Endothelial cell of umbilical vein (primary cell): ENCODE measurements at regions not wholly inside any gene's neighbourhood (a gene's known extent, or its start where the extent isn't known, plus 50 kb on each side); places are given as distances from the start of the nearest gene placed in this dataset.

Experiments
- BruUV-seq: library from RNA; stranded (reverse); fragments of 400-500 nt; replicated peaks from 2 replicates; lab custom pipeline; 2021; lab: Mats Ljungman, UMichigan
- CTCF ChIA-PET: fragments of 300-600, 350-600 bp; sonication (Branson Sonifier 250); formaldehyde crosslinking; loops from one replicate; lab custom pipeline; 2021; ENCODE audit warnings: antibody characterized with exemption, inconsistent platforms; lab: Charles Lee
- POLR2A ChIA-PET: fragments of 300-600, 350-600 bp; sonication (Branson Sonifier 250); formaldehyde crosslinking; loops from one replicate; lab custom pipeline; 2021; ENCODE audit warnings: antibody characterized with exemption, inconsistent platforms; lab: Charles Lee
- DNase-seq: peaks from one replicate; pipeline ENCODE4 v3.0.0-alpha.2; 2011; ENCODE audit warnings: low read depth, low spot score
- FAIRE-seq: peaks from 2 replicates; lab custom pipeline; 2011; peaks lifted over from hg19 to GRCh38; lab: Jason Lieb, UNC
- H2AFZ ChIP-seq: 2 replicates; pipeline ENCODE4 v1.6.0; 2012; ENCODE audit warnings: low read depth, low read length, control low read depth, inconsistent platforms
- H3K27ac ChIP-seq: 2 replicates; pipeline ENCODE4 v1.5.1; 2011; ENCODE audit warnings: low read depth, mild to moderate bottlenecking, control low read depth, low read length, moderate library complexity; ENCODE audit not compliant: insufficient read depth
- H3K27me3 ChIP-seq, 2 experiments: 2 replicates each; pipeline versions ENCODE4 v1.6.0 to v1.6.1; 2011; ENCODE audit warnings: low read length in 2 of 2, mixed read lengths in 1 of 2; ENCODE audit not compliant: control insufficient read depth in 2 of 2, insufficient read depth in 2 of 2
- H3K36me3 ChIP-seq, 2 experiments: 2 replicates in 1 of 2; 3 replicates in 1 of 2; pipeline ENCODE4 v1.5.1; 2011; ENCODE audit warnings: low read length in 2 of 2, mild to moderate bottlenecking in 1 of 2, moderate library complexity in 1 of 2; ENCODE audit not compliant: control insufficient read depth in 2 of 2, insufficient read depth in 2 of 2; ENCODE audit errors: extremely low read depth in 1 of 2
- H3K4me1 ChIP-seq: 3 replicates; pipeline ENCODE4 v1.5.1; 2011; ENCODE audit warnings: mild to moderate bottlenecking, low read length; ENCODE audit not compliant: control insufficient read depth, insufficient read depth; ENCODE audit errors: extremely low read depth
- H3K4me2 ChIP-seq: 2 replicates; pipeline ENCODE4 v1.6.1; 2011; ENCODE audit warnings: low read length, control low read depth, mixed read lengths; ENCODE audit not compliant: insufficient read depth
- H3K4me3 ChIP-seq, 3 experiments: fragments of 200-600 bp in 1 of 3; sonication (generic), shearing (Covaris generic) in 1 of 3; replicated peaks in 1 of 3; 2 replicates each; pipeline ENCODE4 v1.5.1; 2011 to 2016; ENCODE audit warnings: control low read depth in 3 of 3, low read length in 3 of 3, mild to moderate bottlenecking in 2 of 3, inconsistent platforms in 1 of 3, low read depth in 1 of 3, moderate library complexity in 1 of 3; ENCODE audit not compliant: insufficient read depth in 1 of 3
- H3K79me2 ChIP-seq: 2 replicates; pipeline ENCODE4 v1.6.0; 2012; ENCODE audit warnings: low read length, inconsistent platforms; ENCODE audit not compliant: control insufficient read depth, insufficient read depth
- H3K9ac ChIP-seq: replicated peaks from 2 replicates; pipeline ENCODE3; 2011; ENCODE audit warnings: low read length, control low read depth; ENCODE audit not compliant: insufficient read depth; ENCODE audit errors: extremely low read depth
- H3K9me1 ChIP-seq: replicated peaks from 3 replicates; pipeline ENCODE4 v1.6.0; 2011; ENCODE audit warnings: mild to moderate bottlenecking, low read length; ENCODE audit not compliant: control insufficient read depth, insufficient read depth; ENCODE audit errors: extremely low read depth
- H3K9me3 ChIP-seq: replicated peaks from 2 replicates; pipeline ENCODE4 v1.5.1; 2012; ENCODE audit warnings: low read length, inconsistent platforms; ENCODE audit not compliant: control insufficient read depth, insufficient read depth
- H4K20me1 ChIP-seq: replicated peaks from 2 replicates; pipeline ENCODE3; 2011; ENCODE audit warnings: mild to moderate bottlenecking, low read length; ENCODE audit not compliant: control insufficient read depth, insufficient read depth; ENCODE audit errors: extremely low read depth
- CTCF ChIP-seq, 2 donors: IDR thresholded peaks; 1 replicate in 1 of 2; 2 replicates in 1 of 2; pipeline ENCODE4 v1.5.1; 2011; ENCODE audit warnings: low read length in 2 of 2, mild to moderate bottlenecking in 2 of 2, moderate library complexity in 2 of 2, control low read depth in 1 of 2, inconsistent platforms in 1 of 2, low read depth in 1 of 2; ENCODE audit not compliant: insufficient read depth in 1 of 2; ENCODE audit errors: extremely low read depth in 1 of 2
- EZH2 ChIP-seq: IDR thresholded peaks from 2 replicates; pipeline ENCODE4 v1.6.1; 2012; ENCODE audit warnings: borderline replicate concordance, low read depth, mild to moderate bottlenecking, moderate library complexity, low read length, inconsistent platforms; ENCODE audit not compliant: severe bottlenecking
- FOS ChIP-seq: IDR thresholded peaks from 2 replicates; pipeline ENCODE4 v1.6.1; 2011; ENCODE audit warnings: mild to moderate bottlenecking, low read length, moderate library complexity, borderline replicate concordance; ENCODE audit not compliant: insufficient read depth
- JUN ChIP-seq: IDR thresholded peaks from 2 replicates; pipeline ENCODE4 v1.6.1; 2011; ENCODE audit warnings: borderline replicate concordance, low read depth; ENCODE audit not compliant: insufficient read length, insufficient read depth
- MYC ChIP-seq: IDR thresholded peaks from one replicate; pipeline ENCODE4 v1.6.1; 2011; ENCODE audit warnings: mild to moderate bottlenecking, low read depth, low read length
- POLR2A ChIP-seq: IDR thresholded peaks from 2 replicates; pipeline ENCODE4 v1.6.1; 2012; ENCODE audit warnings: low read depth, mild to moderate bottlenecking, control low read depth, low read length
- POLR2AphosphoS5 ChIP-seq: IDR thresholded peaks from 2 replicates; pipeline ENCODE4 v1.6.1; 2012; ENCODE audit warnings: low read depth, mild to moderate bottlenecking, control low read depth, low read length, moderate library complexity; ENCODE audit not compliant: insufficient read depth
- dilution Hi-C: fragments of 300-500 bp; cut with MboI; formaldehyde crosslinking; loops from one replicate; pipeline ENCODE4 v1.15.0; 2019; ENCODE audit warnings: low sequenced_read_pairs; ENCODE audit not compliant: extremely low pct_ligation_motif_present
- intact Hi-C: fragments of 100-400 bp; cut with micrococcal nuclease; formaldehyde crosslinking; loops from one replicate; pipeline ENCODE4 v1.10.0; 2022
- TF ChIP-seq, protein P1 (sequence below): IDR thresholded peaks from 2 replicates; pipeline ENCODE4 v1.6.1; 2011; ENCODE audit not compliant: insufficient read depth, insufficient read length

- FAIRE-seq (no peak), DNase-seq (peak; percentile 45)
- no peak overlapping the region for H3K4me3 ChIP-seq
- H3K9ac ChIP-seq: no peak overlapping the region
- dilution Hi-C loops: no loop called here
- H3K4me2 ChIP-seq: no peak overlapping the region
- peaks cover 11% of the 10 kb centered on the region for H3K79me2 ChIP-seq
- H3K27ac ChIP-seq: no peak overlapping the region
- intact Hi-C loops: loop anchor here (5.0 kb wide), 1 partner anchor 202 kb away; no protein-coding TSS in a partner anchor
- TF ChIP-seq FOS: peak; percentile 33
- no peak for TF ChIP-seq JUN
- no peaks in the 10 kb centered on the region for H3K4me1 ChIP-seq
- no TSS peak for BruUV-seq
- no peak overlapping the region for H2AFZ ChIP-seq
- no peaks in the 10 kb centered on the region for H4K20me1 ChIP-seq
- H3K9me1 ChIP-seq: no peaks in the 10 kb centered on the region
- no peaks in the 10 kb centered on the region for H3K27me3 ChIP-seq
- no peaks in the 10 kb centered on the region for H3K9me3 ChIP-seq
- ChIA-PET POLR2A (no interaction called here), CTCF (interaction anchor here (0.6 to 1.7 kb wide), 5 partner anchors 9 to 151 kb away, joined by 3 to 7 read pairs (median 3); no protein-coding TSS in a partner anchor)
- H3K36me3 ChIP-seq: no peaks in the 10 kb centered on the region
Observed at GRCh38 chr9:21584890-21585289, 102.8 kb upstream of the IFNE start.

- no peak overlapping the region for H3K4me2 ChIP-seq
- no TSS peak for BruUV-seq
- no peaks in the 10 kb centered on the region for H3K27me3 ChIP-seq
- no peaks in the 10 kb centered on the region for H3K9me3 ChIP-seq
- H4K20me1 ChIP-seq: no peaks in the 10 kb centered on the region
- no peak overlapping the region for H3K4me3 ChIP-seq
- no peak overlapping the region for H3K9ac ChIP-seq
- H3K4me1 ChIP-seq: peaks cover 5% of the 10 kb centered on the region
- no peak for TF ChIP-seq EZH2
- no peak for TF ChIP-seq POLR2AphosphoS5
- TF ChIP-seq JUN: no peak
- TF ChIP-seq POLR2A: no peak
- TF ChIP-seq, protein P1, sequence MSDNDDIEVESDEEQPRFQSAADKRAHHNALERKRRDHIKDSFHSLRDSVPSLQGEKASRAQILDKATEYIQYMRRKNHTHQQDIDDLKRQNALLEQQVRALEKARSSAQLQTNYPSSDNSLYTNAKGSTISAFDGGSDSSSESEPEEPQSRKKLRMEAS: no peak
- TF ChIP-seq MYC: no peak
- TF ChIP-seq CTCF (IDR thresholded peaks at IDR 0.05; ENCODE audit: extremely low read depth in 1 of 2, insufficient read depth in 1 of 2, low read depth in 1 of 2, low read length in 2 of 2): no peak
- ChIA-PET POLR2A (no interaction called here), CTCF (interaction anchor here (1.1 to 1.7 kb wide), 2 partner anchors 120 to 123 kb away, joined by 4 to 7 read pairs; no protein-coding TSS in a partner anchor)
- DNase-seq (no peak), FAIRE-seq (no peak)
- H2AFZ ChIP-seq: no peak overlapping the region
- intact Hi-C loops (no loop called here), dilution Hi-C loops (no loop called here)
- no peak overlapping the region for H3K27ac ChIP-seq
- H3K79me2 ChIP-seq: peaks cover 19% of the 10 kb centered on the region
- H3K9me1 ChIP-seq: no peaks in the 10 kb centered on the region
- no peaks in the 10 kb centered on the region for H3K36me3 ChIP-seq
Observed at GRCh38 chr9:21585756-21586752, 103.9 kb upstream of the IFNE start.
